H1 (cell line): ENCODE measurements at regions not wholly inside any gene's neighbourhood (a gene's known extent, or its start where the extent isn't known, plus 50 kb on each side); places are given as distances from the start of the nearest gene placed in this dataset.

ENCODE experiments used
- BACH1 ChIP-seq: IDR thresholded peaks from 2 replicates; pipeline ENCODE4 v1.6.1; 2012; ENCODE audit warnings: low read length, improper control_type of control experiment
- POLR2AphosphoS5 ChIP-seq: IDR thresholded peaks from 2 replicates; pipeline ENCODE4 v1.6.1; 2011; ENCODE audit warnings: low read depth, low read length
- POU5F1 ChIP-seq: IDR thresholded peaks from 2 replicates; pipeline ENCODE4 v1.6.1; 2011; ENCODE audit warnings: low read depth, mild to moderate bottlenecking, low read length, moderate library complexity
- RNF2 ChIP-seq: fragments of 200-900, 300-1000 bp; sonication (generic); IDR thresholded peaks from 2 replicates; pipeline ENCODE4 v1.7.1; 2016; ENCODE audit warnings: borderline replicate concordance, low read depth, mild to moderate bottlenecking, antibody characterized with exemption, low read length; ENCODE audit not compliant: poor library complexity, severe bottlenecking; ENCODE audit errors: missing control alignments
- RXRA ChIP-seq: IDR thresholded peaks from 2 replicates; pipeline ENCODE4 v1.6.1; 2011; ENCODE audit warnings: low read depth, mild to moderate bottlenecking, low read length, moderate library complexity; ENCODE audit not compliant: insufficient read depth
- SUZ12 ChIP-seq: fragments of 200-600 bp; sonication (generic); IDR thresholded peaks from 2 replicates; pipeline ENCODE4 v1.6.1; 2012; ENCODE audit warnings: mild to moderate bottlenecking, inconsistent platforms, low read length, moderate library complexity, mixed read lengths

- no peak for TF ChIP-seq SUZ12
- no peak for TF ChIP-seq BACH1
- TF ChIP-seq POU5F1: no peak
- TF ChIP-seq RXRA: no peak
- TF ChIP-seq RNF2: no peak
- no peak for TF ChIP-seq POLR2AphosphoS5
Observed at GRCh38 chr7:130961128-130961601, 227.2 kb upstream of the KLF14 start (continued).
